Right lobe of liver (tissue), 4 donors: ENCODE measurements at regions not wholly inside any gene's neighbourhood (a gene's known extent, or its start where the extent isn't known, plus 50 kb on each side); places are given as distances from the start of the nearest gene placed in this dataset.

Experiments used
- POLR2A ChIP-seq: fragments of 450-650 bp; IDR thresholded peaks from one replicate; pipeline ENCODE4 v1.6.1; 2017; ENCODE audit warnings: antibody characterized with exemption, mild to moderate bottlenecking
- TF ChIP-seq, protein P1 (sequence below), 4 donors: fragments of 200-600 bp in 3 of 4; fragments of 450-650 bp in 1 of 4; IDR thresholded peaks; one replicate each; pipeline versions ENCODE4 v1.5.1 to v1.8.0; 2016 to 2022; ENCODE audit warnings: antibody characterized with exemption in 4 of 4, mild to moderate bottlenecking in 2 of 4
- donor health status: DM: no; HTN: no; CAD: no.
- donor health status: DM: no; HTN: no; CAD: no.
- donor health status: DM: no; HTN: yes; CAD: no.

DNA sequence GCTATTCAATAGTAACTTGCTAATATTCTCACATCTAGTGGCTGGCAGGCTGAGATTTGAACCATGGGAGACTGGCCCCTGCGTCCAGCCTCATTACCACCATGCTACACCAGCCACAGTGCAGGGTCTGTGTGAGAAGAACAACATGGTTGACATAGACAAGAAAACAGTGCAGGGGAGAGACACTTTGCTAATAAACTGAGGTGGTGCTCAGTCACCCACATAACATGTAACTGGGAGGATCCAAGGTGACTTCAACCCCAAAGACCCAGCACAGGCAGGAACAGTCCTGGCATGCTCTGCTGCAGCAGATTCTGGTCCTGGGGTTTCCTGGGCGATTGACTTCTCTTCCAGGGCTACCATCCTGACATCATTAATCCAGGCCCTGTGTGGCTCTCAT, 143.1 kb downstream of the CSNK2A3 start:
- TF ChIP-seq, protein P1, sequence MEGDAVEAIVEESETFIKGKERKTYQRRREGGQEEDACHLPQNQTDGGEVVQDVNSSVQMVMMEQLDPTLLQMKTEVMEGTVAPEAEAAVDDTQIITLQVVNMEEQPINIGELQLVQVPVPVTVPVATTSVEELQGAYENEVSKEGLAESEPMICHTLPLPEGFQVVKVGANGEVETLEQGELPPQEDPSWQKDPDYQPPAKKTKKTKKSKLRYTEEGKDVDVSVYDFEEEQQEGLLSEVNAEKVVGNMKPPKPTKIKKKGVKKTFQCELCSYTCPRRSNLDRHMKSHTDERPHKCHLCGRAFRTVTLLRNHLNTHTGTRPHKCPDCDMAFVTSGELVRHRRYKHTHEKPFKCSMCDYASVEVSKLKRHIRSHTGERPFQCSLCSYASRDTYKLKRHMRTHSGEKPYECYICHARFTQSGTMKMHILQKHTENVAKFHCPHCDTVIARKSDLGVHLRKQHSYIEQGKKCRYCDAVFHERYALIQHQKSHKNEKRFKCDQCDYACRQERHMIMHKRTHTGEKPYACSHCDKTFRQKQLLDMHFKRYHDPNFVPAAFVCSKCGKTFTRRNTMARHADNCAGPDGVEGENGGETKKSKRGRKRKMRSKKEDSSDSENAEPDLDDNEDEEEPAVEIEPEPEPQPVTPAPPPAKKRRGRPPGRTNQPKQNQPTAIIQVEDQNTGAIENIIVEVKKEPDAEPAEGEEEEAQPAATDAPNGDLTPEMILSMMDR (IDR thresholded peaks at IDR 0.05) = no peak
- TF ChIP-seq POLR2A = no peak
